Inflammatory macrophage treated with lipopolysaccharide for 4 hours (primary cell): ENCODE measurements at regions not wholly inside any gene's neighbourhood (a gene's known extent, or its start where the extent isn't known, plus 50 kb on each side); places are given as distances from the start of the nearest gene placed in this dataset.
"Not testable (repeated sequence)": the region's sequence is repeated elsewhere in the genome, so short reads cannot be mapped to it uniquely, and the experiment has no call there.

Source experiments
- DNase-seq: peaks from one replicate; pipeline ENCODE4 v3.0.0-alpha.2; 2020

DNA sequence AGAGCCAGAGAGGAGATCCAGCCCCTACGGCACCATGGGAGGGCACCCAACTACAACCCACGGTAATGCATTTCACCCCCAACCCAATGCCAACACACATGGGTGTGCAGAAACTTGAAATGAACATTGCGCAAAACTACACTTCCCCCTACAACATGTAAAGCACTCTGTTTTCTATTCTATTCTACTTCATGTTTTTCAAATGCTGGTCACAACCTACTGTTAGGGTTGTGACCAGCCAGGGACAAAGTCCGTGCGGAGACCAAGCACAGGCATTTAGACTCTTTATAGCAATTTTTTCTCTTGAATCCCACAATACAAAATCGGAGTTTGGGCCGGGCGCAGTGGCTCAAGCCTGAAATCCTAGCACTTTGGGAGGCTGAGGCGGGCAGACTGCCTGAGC lies 90.6 kb downstream of the MRPL14 start:
- peak; percentile 81 for DNase-seq

DNA sequence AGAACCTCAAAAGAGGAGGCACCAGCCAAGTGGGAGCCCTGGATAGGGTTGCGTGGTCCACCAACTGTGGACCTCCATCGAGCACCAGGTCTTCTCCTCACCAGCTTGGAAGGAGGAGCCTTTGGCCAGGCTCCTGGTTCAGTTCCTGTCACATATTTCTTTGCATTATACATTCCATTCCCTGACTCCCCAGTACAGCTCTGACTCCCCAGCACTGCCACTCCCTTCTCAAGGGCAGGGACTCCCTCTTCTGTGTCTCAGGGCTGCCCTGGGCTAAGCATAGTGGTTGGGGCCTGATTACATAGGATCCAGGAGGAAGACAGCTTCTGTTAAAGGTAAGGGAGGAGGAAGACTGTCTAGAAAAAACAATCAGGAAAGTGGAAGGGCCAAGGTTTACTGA lies 91.1 kb downstream of the MRPL14 start:
- DNase-seq: no peak

DNA sequence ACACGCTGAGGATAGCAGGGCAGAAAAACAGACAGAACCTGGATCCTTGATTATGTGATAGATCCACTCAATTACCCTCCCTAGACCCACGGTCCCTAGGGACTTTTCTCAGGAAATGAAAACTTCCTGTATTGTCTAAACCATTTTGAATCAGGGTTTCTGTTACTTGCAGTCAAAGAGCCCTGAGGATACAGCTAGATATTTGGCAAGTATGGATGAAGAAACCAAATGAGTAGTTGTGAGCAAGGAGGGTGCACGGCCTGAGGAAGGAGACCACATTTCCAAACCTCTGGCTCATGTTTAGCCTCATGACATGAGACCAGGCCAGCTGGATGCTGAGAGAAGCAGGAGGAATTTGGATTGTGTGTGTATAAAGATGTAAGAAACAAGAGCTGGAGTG lies 91.6 kb downstream of the MRPL14 start:
- peak; percentile 91 for DNase-seq

DNA sequence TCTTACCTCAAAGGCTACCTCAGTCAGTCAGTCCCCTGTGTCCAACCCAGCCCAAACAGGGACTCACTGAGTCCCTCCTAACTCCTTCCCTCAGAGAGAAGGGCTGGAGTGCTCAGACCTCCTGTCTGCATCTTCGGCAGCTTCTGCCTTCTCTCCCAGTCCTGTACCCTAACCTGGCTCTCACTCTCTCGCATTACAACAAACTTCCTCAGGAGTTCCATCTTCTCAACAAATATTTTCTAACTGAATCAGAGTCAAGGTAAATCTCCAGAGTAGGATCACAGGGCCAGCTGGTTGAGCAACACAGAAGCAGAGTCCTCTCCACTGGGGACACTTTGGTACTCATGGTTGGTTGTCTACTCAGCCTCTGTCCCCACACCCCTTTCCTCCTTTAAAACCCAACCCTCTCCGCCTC lies 92.3 kb downstream of the MRPL14 start:
- DNase-seq: peak; percentile 26

DNA sequence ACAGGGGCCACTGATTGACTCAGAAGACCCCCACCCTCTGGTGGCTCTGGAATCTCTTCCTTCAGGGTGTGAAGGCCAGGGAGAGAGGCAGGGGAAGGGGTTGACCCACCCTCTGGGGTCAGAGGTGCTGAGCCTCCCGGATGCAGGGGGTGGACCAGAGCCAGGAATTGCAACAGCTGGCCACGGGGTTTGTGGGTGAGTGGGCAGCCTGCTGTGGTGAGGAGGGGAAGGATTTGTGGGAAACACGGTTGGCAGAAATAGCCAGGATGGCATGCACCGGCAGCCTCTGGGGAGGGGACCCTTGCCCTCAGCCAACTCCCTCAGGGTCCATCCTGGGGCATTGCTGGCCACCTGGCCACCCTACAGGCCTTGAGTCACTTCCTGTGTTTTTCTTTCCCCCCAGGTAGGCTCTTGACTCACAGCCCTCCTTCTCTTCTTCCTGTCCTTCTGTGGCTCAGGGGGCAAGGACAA lies 92.8 kb downstream of the MRPL14 start:
- DNase-seq: peak; percentile 50

DNA sequence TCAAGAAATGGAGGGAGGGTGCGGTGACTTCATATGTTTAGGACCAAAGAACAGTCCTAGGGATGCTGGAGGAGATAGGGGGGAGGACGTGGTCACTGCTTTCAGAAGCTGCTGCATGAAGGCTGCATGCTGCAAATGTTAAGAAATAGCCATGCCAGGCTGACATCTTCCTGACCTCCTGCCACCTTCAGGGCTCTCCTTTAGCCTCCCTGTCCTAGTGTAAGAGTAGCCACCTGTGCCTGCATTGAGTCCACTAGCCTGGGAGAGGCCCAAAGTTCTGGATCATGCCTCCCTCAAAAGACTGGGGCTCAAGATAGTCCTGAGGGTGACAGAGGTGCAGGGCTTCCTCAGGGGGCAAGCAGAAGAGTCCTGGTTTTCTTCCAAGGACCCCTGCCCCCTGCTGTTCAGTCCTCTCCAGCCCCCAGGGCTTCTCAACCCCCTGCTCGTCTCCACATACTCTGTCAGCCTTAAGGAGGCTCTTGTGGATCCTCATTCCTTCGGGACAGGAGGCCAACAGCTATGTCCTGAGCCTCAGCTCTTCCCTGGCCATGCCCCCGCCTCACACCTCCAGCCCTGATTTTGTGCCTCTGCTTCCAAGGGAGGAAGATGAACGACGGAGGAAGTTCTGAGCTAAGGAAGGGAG lies 96.3 kb downstream of the MRPL14 start:
- DNase-seq: no peak

DNA sequence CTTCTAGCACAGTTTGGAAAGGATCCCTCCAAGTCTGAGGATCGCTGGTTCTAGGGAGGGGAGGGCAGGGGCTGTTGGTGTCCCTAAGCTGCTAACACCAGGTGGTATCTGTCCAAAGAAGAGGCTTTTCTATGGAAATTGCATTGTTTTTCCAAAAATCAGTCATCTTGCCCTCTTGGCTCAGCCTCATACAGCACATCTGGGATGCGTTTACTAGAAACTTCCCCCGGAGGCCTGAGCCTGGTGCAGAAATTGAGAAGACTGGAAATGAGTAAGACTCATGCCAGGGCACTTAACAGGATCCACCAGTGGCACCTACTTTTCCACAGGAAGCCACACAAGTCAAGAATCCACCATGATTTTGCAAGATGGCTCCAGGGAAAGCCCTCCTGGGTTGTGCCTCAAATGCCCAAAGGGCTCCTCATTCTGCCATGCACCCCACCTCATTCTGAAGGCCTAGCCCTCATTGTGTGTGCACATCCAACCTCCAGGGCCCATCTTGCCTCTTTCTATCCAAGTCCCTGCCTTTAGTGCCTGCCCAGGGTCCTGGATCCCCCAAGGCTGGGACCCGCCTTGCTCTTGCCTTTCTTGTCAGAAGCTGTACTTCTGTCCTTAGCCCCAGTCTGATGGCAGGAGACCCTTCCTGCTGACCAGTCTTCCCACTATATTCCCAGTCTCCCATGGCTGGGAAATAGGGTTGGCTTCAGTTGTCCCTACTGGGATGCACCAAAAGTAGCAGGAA lies 97.6 kb downstream of the MRPL14 start:
- DNase-seq: no peak

DNA sequence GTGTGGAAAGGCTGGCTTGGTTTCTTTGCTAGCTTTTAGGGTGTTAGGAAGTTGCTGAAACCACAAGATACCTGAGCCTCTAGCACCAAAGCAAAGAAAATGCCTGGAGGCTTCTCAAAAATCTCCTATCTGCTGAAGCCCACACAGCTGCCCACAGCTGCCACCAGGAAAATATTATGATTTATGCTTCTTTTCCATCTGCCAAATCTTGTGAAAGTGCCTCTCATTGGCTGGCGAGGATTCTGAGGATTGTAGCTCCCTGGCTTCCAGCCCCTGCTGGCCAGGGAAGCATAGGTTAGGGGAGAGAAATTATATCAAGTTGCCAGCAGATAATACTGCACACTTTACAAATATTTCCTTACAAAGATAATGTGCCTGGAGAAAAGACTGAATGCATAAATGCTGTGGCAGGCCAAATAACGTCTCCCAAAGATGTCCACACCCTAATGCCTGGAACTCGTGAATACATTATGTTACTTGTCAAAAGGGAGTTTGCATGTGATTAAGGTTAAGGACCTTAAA lies 98.4 kb downstream of the MRPL14 start:
- no peak for DNase-seq

DNA sequence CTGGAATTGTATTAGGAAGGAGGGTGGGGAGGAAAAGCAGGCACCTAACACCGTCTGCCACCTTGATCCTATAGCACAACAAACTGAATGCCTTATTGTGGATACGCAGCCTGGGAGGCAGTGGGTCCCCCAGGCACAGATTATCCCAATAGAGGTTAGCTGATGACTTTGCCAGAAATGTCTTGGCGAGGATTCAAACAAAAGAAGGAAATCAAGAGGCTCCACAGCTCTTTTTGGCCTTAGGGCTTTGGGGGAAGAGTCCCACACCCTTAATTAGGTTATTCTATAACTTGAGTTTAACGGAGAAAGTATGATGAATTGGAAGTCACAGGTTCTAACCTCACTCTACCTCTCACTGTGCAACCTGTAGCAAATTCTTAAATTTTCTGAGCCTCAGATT lies 102.0 kb downstream of the MRPL14 start:
- DNase-seq: no peak

DNA sequence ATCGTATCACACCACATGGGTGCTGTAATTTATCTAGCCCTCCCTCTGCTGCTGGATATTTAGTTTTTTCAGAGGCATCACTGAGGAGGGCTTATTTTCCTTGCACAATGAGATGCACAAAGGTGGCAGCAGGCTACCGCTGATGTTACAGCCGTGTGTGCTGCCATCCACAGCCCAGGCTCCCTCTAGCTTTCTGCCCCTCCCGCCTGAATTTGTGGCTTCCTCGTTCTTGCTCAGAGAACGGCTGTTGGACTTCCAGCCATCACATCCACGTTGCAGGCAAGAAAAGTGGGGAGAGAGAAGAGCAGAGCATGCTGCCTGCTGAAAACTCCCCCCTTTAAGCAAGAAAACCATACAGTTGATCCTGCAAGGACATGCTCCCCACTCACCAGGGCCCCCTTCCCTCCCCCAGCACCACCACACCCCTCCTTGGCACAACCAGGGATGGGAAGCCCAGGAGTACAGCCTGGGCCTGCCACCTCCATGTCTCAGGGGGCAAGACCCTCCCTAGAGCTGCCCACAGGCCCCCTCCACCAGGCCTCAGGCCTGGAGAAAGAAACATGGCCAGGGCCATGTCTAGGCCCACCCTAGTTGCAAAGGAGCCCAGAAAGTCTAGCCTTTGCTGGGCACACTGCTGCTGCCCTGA lies 102.6 kb downstream of the MRPL14 start:
- DNase-seq: no peak

DNA sequence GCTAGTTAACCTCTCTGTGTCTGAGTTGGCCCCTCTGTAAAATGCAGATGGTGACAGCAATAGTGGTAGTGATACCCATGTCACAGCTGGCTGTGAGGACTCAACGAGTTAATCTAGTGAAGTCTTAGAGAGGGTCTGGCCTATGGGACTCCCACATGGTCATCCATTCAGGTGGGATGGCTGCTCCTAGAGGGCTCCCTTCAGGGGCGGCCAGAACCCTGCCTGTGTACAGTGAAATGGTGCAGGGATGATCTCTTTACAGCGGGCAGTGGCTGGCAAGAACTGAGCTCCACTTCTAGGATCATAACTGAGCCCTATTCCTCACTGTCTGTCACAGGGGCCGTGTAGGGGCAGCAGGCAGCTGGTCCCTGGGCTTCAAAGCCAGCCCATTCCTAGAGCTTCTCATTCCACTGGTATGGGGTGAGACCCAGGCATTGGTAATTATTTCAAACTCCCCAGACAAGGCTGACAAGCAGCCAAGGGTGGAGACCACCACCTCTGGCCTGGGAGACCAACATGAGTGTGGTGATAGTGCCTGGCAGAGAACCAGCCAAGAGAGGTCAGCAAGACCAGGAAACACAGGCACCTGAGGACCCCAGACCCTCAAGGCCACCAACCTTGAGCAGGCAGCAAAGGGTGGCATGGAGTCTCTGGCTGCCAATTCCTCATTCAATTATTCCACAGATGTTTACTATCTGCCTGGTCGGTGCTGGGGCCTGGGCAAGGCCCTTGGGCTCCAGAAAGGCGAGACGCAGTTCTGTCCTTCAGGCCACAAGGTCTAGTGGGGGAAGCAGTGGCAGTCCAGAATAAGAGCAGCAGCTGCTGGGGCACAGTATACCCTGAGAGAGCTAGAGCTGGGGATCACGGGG lies 103.4 kb downstream of the MRPL14 start:
- no peak for DNase-seq

DNA sequence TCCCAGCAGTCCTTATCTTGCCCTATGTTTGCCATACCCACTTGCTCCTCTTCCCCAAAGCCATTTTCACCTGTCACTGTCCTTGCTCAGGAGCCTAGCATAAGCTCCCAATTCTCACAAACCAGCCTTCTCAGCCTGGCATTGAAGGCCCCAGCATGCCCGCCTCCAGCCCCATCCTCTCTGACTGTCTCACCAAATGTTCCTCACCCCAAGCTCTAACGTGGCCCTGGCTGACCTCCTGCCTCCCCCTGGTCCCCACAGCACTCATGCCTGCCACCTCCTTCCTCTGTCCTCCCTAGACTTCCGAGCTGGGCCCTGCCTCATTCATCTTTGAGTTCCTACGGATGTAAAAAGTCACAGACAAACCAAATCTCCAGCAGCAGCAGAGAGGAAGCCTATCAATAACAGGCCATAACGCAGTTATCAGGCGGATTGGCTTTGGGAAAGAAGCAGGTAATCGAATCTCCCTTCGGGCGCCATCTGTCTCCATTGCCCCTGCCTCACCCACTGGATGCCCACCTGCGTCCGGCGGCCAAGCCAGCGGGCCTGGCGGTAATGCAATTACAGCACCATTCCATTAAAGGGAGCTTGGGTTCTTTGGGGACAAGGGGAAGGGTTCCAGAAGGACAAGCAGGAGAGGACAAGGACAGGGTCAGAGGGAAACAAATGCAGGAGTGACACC lies 104.4 kb downstream of the MRPL14 start:
- DNase-seq: no peak

DNA sequence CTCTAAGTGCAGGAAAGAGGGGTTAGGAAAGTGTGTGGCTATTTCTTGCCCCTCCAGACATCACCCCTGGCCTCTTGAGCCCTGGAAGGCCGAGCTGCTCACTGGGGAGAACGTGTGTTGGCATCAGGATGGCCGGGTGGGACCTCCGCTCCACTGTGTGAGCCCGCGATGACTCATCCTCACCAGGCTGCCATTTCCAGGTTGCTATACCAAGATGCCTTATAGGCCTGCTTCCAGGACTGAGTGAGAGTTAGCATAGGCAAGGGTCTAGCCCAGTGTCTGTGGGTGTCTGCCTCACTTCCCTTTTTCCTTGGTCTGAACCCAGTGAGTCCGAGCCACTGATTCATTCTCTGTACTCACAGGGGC lies 105.0 kb downstream of the MRPL14 start:
- peak; percentile 73 for DNase-seq

DNA sequence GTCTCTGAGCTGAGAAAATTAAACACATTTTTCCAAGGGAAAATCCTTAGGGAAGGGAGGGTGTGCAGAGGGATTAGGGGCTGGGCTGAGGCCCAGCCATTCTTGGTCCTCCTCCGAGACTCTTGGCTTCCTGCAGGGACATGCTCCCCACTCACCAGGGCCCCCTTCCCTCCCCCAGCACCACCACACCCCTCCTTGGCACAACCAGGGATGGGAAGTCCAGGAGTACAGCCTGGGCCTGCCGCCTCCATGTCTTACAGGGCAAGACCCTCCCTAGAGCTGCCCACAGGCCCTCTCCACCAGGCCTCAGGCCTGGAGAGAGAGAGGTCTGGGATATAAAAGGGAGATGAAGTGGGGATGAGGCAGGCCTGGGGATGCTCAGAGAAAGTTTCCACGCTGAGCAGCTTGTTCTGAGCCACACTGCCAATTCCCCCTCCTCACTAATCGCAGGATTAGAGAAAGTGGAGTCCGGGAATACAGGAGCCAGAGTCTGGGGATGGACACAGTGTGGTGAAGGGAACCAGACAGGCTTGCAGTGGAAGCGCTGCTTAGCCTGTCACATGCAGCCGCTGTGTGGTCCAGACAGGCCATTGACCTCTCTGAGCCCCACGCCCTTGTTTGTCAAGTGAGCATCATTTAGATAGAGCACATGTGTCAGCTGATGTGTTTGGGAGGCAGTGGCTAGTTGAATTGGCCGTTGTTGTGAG lies 105.5 kb downstream of the MRPL14 start:
- DNase-seq: no peak

DNA sequence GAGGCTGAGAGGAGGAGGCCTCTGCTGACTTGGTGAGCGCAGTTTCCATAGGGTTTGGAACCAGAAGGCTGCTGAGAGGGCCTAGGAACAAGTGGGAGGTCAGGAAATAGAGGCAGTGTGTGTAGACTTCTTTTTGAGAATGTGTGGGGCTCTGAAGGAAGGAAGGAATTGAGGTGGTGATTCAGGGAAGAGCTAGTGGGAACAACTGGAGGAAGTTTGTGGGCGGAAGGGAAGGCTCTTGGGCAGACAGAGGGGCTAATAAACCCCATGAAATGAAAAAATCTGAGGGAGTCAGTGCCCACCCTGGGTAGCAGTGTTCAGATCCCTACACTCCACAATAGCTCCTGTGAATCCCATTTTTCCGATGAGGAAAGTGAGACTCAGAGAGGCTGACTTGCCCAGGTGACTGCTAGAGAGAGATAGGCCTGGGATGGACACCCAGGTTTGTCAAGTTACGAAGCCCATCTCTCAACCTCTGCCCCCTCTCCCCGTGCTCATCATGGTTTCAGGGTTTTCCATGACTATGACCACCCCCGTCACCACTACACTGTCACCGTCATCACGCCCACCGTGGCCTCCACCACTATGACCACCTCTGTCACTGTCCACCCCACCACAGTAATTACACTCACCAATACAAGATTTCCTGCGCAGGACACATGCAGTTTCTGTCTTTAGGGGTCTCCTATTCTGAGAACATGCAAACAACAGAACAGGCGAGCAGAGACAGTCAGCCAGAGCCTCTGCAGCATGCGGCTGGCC lies 106.4 kb downstream of the MRPL14 start:
- DNase-seq: no peak

DNA sequence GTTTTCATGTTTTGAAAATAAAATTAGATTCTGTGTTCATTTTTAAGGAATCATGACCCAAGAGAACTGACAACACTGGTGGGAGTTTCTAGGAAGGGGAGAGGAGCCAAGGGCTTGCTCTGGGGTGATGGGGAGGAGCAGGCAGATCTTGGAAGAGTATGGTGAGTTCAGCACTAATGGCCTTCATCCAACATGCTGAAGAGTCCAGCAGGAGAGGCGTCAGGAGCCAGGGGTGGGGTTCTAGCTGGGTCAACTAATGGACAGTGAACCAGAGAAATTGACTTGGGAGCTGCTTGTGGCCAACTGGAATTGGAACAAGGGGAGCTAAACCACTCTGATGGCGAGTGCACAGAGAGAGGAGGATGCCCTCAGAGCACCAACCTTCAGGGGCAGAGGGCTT lies 107.1 kb downstream of the MRPL14 start:
- no peak for DNase-seq

DNA sequence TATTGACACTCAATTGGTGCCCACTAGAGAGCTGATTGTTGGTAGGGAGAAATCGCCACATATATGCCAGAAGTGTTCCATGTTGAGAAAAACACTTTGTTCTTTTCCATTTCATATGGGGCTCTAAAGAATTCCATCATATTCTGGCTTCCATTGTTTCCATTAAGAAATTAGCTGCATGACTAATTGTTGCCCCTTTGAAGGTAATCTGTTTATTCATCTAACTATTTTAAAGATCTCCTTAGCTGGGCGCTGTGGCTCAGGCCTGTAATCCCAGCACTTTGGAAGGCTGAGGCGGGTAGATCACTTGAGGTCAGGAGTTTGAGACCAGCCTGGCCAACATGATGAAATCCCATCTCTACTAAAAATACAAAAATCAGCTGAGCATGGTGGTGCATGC lies 109.9 kb downstream of the MRPL14 start:
- DNase-seq: not testable (repeated sequence)

DNA sequence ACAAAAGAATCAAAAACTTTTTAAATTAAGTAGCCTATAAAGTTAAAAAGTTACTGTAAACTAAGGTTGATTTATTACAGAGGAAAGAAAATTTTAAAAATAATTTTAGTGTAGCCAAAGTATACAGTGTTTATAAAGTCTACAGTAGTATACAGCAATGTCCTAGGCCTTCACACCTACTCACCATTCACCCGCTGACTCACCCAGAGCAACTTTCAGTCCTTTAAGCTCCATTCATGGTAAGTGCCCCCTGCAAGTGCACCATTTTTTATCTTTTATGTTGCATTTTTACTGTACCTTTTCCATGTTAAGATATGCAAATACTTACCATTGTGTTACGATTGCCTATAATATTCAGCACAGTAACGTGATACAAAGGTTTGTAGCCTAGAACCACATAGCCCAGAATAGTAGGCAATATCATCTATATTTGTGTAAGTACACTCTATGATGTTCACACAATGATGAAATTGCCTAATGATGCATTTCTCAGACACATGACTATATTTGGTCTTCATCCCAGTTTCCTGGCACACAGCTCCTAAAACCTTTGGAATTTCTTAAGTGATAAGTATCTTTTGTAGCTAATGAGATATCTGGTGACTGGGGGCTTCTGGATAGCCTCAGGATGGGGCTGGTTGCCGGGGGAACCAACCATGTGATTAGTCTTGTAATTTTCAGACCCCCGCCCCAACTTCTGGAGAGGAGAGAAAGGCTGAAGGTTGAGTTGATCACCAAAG lies 111.0 kb downstream of the MRPL14 start:
- no peak for DNase-seq

DNA sequence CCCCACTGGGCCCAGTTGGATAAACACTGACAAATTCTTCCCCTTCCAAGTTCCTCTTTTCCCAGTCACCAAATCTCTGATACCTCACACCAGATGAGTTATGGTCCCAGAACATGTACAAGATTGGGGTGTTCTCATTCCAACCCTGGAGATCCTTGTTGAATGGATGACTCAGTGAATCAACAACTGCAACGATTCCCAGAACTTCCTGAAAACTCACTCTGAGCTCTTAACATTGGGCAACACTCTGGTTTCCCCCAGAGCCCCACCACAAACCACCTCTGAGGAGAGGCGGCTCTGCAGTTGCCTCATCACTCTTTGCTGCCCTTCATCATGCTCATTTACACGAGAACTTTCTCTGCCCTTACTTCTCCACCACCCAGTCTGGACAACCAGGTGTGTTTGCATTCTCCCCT lies 115.2 kb downstream of the MRPL14 start:
- peak; percentile 91 for DNase-seq

DNA sequence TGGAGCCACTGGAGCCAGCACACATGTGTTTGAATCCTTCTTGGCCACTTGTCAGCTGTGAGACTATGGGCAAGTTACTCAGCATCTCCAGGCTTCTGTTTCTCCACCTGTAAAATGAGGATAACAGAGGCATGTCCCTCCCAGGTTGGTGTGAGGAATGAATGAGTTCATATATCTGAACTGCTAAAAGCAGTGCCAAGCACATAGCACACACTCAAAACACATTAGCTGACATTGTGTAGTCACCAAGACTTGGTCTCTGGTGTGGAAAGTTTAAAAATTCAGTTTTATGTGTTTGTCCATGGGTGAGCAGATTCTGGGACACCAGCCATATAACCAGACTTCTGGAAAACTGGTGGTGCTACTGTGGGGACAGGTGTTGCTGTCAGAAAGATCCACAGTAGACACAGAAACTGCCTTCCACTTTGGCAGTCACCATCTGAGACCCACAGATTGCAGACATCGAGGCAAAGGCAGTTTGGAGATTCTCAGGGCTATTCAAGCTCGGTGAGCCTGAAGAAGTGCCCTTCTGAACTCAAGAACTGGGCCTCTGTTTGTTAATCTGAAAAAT lies 115.8 kb downstream of the MRPL14 start:
- no peak for DNase-seq
